H1 (cell line): ENCODE measurements at regions not wholly inside any gene's neighbourhood (a gene's known extent, or its start where the extent isn't known, plus 50 kb on each side); places are given as distances from the start of the nearest gene placed in this dataset.

Source experiments
- CTCF ChIA-PET: fragments of 300-600 bp; sonication (Branson Sonifier 250); formaldehyde crosslinking; loops from one replicate; lab custom pipeline; 2021; ENCODE audit not compliant: partially characterized antibody; lab: Charles Lee
- POLR2A ChIA-PET: fragments of 300-600 bp; sonication (Branson Sonifier 250); formaldehyde crosslinking; loops from one replicate; lab custom pipeline; 2021; ENCODE audit warnings: inconsistent platforms; ENCODE audit not compliant: partially characterized antibody; lab: Charles Lee
- DNase-seq, 2 experiments: peaks; one replicate each; pipeline versions ENCODE4 v3.0.0 to v3.0.0-alpha.2; 2010 to 2022; ENCODE audit warnings: low spot score in 2 of 2, low read depth in 1 of 2, mixed read lengths in 1 of 2
- FAIRE-seq: peaks from 2 replicates; lab custom pipeline; 2011; peaks lifted over from hg19 to GRCh38; lab: Jason Lieb, UNC
- H2AFZ ChIP-seq: 2 replicates; pipeline ENCODE4 v1.8.1; 2012; ENCODE audit warnings: low read length, inconsistent platforms
- H2AK5ac ChIP-seq: 2 replicates; pipeline ENCODE4 v1.6.1; 2013; ENCODE audit warnings: low read depth, low read length
- H2BK120ac ChIP-seq: replicated peaks from 2 replicates; pipeline ENCODE3; 2013; ENCODE audit warnings: low read depth, low read length, inconsistent platforms
- H2BK12ac ChIP-seq: 2 replicates; pipeline ENCODE4 v1.6.1; 2013; ENCODE audit warnings: low read depth, low read length
- H2BK15ac ChIP-seq: 2 replicates; pipeline ENCODE4 v1.6.1; 2013; ENCODE audit warnings: low read length
- H2BK20ac ChIP-seq: 2 replicates; pipeline ENCODE4 v1.6.1; 2013; ENCODE audit warnings: low read length
- H2BK5ac ChIP-seq: 2 replicates; pipeline ENCODE4 v1.6.1; 2013; ENCODE audit warnings: low read depth, low read length
- H3K14ac ChIP-seq: 2 replicates; pipeline ENCODE4 v1.6.1; 2013; ENCODE audit warnings: inconsistent platforms; ENCODE audit not compliant: insufficient read length
- H3K18ac ChIP-seq: 2 replicates; pipeline ENCODE4 v1.6.1; 2013; ENCODE audit warnings: low read length; ENCODE audit errors: extremely low read depth
- H3K23ac ChIP-seq: 2 replicates; pipeline ENCODE4 v1.6.1; 2013; ENCODE audit warnings: inconsistent platforms; ENCODE audit not compliant: insufficient read length
- H3K23me2 ChIP-seq: 2 replicates; pipeline ENCODE4 v1.6.1; 2013; ENCODE audit warnings: low read depth, low read length
- H3K27ac ChIP-seq: 2 replicates; pipeline ENCODE4 v1.6.1; 2011; ENCODE audit warnings: low read depth, low read length, inconsistent platforms
- H3K27me3 ChIP-seq, 4 experiments: replicated peaks in 1 of 4; 1 replicate in 1 of 4; 2 replicates in 3 of 4; pipeline versions ENCODE4 v1.6.1 to v1.8.1; 2011 to 2013; ENCODE audit warnings: low read length in 3 of 4, mild to moderate bottlenecking in 3 of 4, inconsistent platforms in 2 of 4, mixed read lengths in 2 of 4, moderate library complexity in 1 of 4; ENCODE audit not compliant: control insufficient read depth in 3 of 4, insufficient read depth in 3 of 4; ENCODE audit errors: extremely low read depth in 1 of 4
- H3K36me3 ChIP-seq, 4 experiments: 2 replicates each; pipeline versions ENCODE4 v1.6.1 to v1.8.1; 2011 to 2013; ENCODE audit warnings: mild to moderate bottlenecking in 4 of 4, low read length in 3 of 4, moderate library complexity in 2 of 4, control low read depth in 1 of 4, inconsistent platforms in 1 of 4; ENCODE audit not compliant: insufficient read depth in 4 of 4, control insufficient read depth in 2 of 4
- H3K4ac ChIP-seq: replicated peaks from 2 replicates; pipeline ENCODE3; 2013; ENCODE audit warnings: low read length, low read depth, mixed read lengths, inconsistent platforms; ENCODE audit not compliant: insufficient read length
- H3K4me1 ChIP-seq, 4 experiments: replicated peaks in 1 of 4; 1 replicate in 1 of 4; 2 replicates in 3 of 4; pipeline versions ENCODE4 v1.6.1 to v1.8.1; 2011 to 2013; ENCODE audit warnings: low read length in 3 of 4, inconsistent platforms in 2 of 4, mixed read lengths in 1 of 4; ENCODE audit not compliant: insufficient read depth in 4 of 4, control insufficient read depth in 3 of 4
- H3K4me2 ChIP-seq, 2 experiments: 2 replicates each; pipeline versions ENCODE4 v1.6.1 to v1.8.1; 2011 to 2013; ENCODE audit warnings: low read depth in 2 of 2, low read length in 2 of 2, control low read depth in 1 of 2, inconsistent platforms in 1 of 2, mild to moderate bottlenecking in 1 of 2; ENCODE audit not compliant: insufficient read depth in 1 of 2
- H3K4me3 ChIP-seq, 4 experiments: fragments of 200-600, 300-600 bp in 1 of 4; sonication (generic), shearing (Covaris generic), sonication (Bioruptor Twin) in 1 of 4; 2 replicates each; pipeline versions ENCODE4 v1.5.1 to v1.8.1; 2011 to 2016; ENCODE audit warnings: low read length in 4 of 4, low read depth in 3 of 4, control low read depth in 2 of 4, inconsistent platforms in 2 of 4, mild to moderate bottlenecking in 2 of 4, mixed read lengths in 1 of 4, moderate library complexity in 1 of 4; ENCODE audit not compliant: insufficient read depth in 2 of 4; ENCODE audit errors: extremely low read depth in 1 of 4
- H3K56ac ChIP-seq: replicated peaks from 2 replicates; pipeline ENCODE3; 2013; ENCODE audit warnings: low read depth, mild to moderate bottlenecking, mixed read lengths, low read length, inconsistent platforms; ENCODE audit not compliant: insufficient read length
- H3K79me1 ChIP-seq: 2 replicates; pipeline ENCODE4 v1.6.1; 2013; ENCODE audit warnings: low read depth, low read length, control low read depth
- H3K79me2 ChIP-seq, 2 experiments: 2 replicates each; pipeline versions ENCODE4 v1.6.1 to v1.8.1; 2012 to 2013; ENCODE audit warnings: low read length in 2 of 2, mild to moderate bottlenecking in 2 of 2, inconsistent platforms in 1 of 2; ENCODE audit not compliant: insufficient read depth in 2 of 2, control insufficient read depth in 1 of 2
- H3K9ac ChIP-seq, 4 experiments: replicated peaks in 1 of 4; 1 replicate in 1 of 4; 2 replicates in 3 of 4; pipeline versions ENCODE4 v1.6.1 to v1.8.1; 2011 to 2013; ENCODE audit warnings: low read depth in 3 of 4, low read length in 3 of 4, control low read depth in 2 of 4, mild to moderate bottlenecking in 2 of 4, moderate library complexity in 2 of 4, inconsistent platforms in 1 of 4; ENCODE audit errors: extremely low read depth in 1 of 4
- H3K9me3 ChIP-seq, 2 experiments: 2 replicates each; pipeline versions ENCODE4 v1.6.1 to v1.8.1; 2012 to 2013; ENCODE audit warnings: mild to moderate bottlenecking in 2 of 2, moderate library complexity in 2 of 2, control low read depth in 1 of 2, inconsistent platforms in 1 of 2, low read depth in 1 of 2, low read length in 1 of 2, mixed read lengths in 1 of 2; ENCODE audit not compliant: insufficient read depth in 2 of 2
- H4K20me1 ChIP-seq, 2 experiments: replicated peaks in 1 of 2; 2 replicates each; pipeline versions ENCODE3 to v1.8.1; 2011 to 2013; ENCODE audit warnings: inconsistent platforms in 2 of 2, low read length in 2 of 2, mild to moderate bottlenecking in 1 of 2; ENCODE audit not compliant: insufficient read depth in 2 of 2, control insufficient read depth in 1 of 2
- H4K5ac ChIP-seq: 2 replicates; pipeline ENCODE4 v1.6.1; 2013; ENCODE audit warnings: low read length, low read depth, mixed read lengths, inconsistent platforms; ENCODE audit not compliant: insufficient read length
- H4K8ac ChIP-seq: 2 replicates; pipeline ENCODE4 v1.8.0; 2013; ENCODE audit warnings: mild to moderate bottlenecking, moderate library complexity, low read length, inconsistent platforms; ENCODE audit not compliant: insufficient read depth; ENCODE audit errors: extremely low read depth
- H4K91ac ChIP-seq: replicated peaks from 2 replicates; pipeline ENCODE3; 2013; ENCODE audit warnings: low read length, mixed read lengths, inconsistent platforms; ENCODE audit not compliant: insufficient read length
- CBX5 ChIP-seq: fragments of 300-800, 300-1000 bp; sonication (generic); IDR thresholded peaks from 2 replicates; pipeline ENCODE4 v1.7.1; 2016; ENCODE audit warnings: antibody characterized with exemption, low read length, low read depth
- CBX8 ChIP-seq: fragments of 300-800, 300-1000 bp; sonication (generic); IDR thresholded peaks from 2 replicates; pipeline ENCODE4 v1.7.1; 2016; ENCODE audit warnings: low read depth, low read length, borderline replicate concordance
- CEBPB ChIP-seq: IDR thresholded peaks from 2 replicates; pipeline ENCODE4 v1.6.1; 2012; ENCODE audit warnings: low read depth, low read length
- EGR1 ChIP-seq: IDR thresholded peaks from 2 replicates; pipeline ENCODE4 v1.6.1; 2011; ENCODE audit warnings: low read depth, low read length, borderline replicate concordance
- GTF2F1 ChIP-seq: IDR thresholded peaks from 2 replicates; pipeline ENCODE4 v1.6.1; 2012; ENCODE audit warnings: low read depth, low read length, improper control_type of control experiment, borderline replicate concordance
- JUN ChIP-seq: IDR thresholded peaks from 2 replicates; pipeline ENCODE4 v1.6.1; 2011; ENCODE audit warnings: low read depth, mild to moderate bottlenecking, improper control_type of control experiment, low read length
- NRF1 ChIP-seq: IDR thresholded peaks from 2 replicates; pipeline ENCODE4 v1.6.1; 2011; ENCODE audit warnings: mild to moderate bottlenecking, low read depth, low read length, improper control_type of control experiment
- PHF8 ChIP-seq: fragments of 200-600 bp; sonication (generic); conservative IDR thresholded peaks from 2 replicates; pipeline ENCODE4 v1.7.1; 2012; ENCODE audit warnings: low read depth, mild to moderate bottlenecking, inconsistent platforms, low read length, moderate library complexity
- RNF2 ChIP-seq: fragments of 200-900, 300-1000 bp; sonication (generic); IDR thresholded peaks from 2 replicates; pipeline ENCODE4 v1.7.1; 2016; ENCODE audit warnings: borderline replicate concordance, low read depth, mild to moderate bottlenecking, antibody characterized with exemption, low read length; ENCODE audit not compliant: poor library complexity, severe bottlenecking; ENCODE audit errors: missing control alignments
- SP1 ChIP-seq: IDR thresholded peaks from 2 replicates; pipeline ENCODE4 v1.6.1; 2011; ENCODE audit warnings: low read depth, low read length
- SP2 ChIP-seq: IDR thresholded peaks from 2 replicates; pipeline ENCODE4 v1.6.1; 2012; ENCODE audit warnings: mild to moderate bottlenecking, low read length, inconsistent platforms
- TAF1 ChIP-seq: IDR thresholded peaks from 2 replicates; pipeline ENCODE4 v1.6.1; 2011; ENCODE audit warnings: mild to moderate bottlenecking, low read depth, low read length
- WGBS, 2 experiments: shearing (Covaris generic) in 1 of 2; methylation state at CpG; one replicate each; pipeline versions ENCODE4 v1.1.6 to v1.1.7; 2013 to 2015; ENCODE audit warnings: low lambda C conversion rate in 2 of 2, mixed read lengths in 2 of 2, inconsistent platforms in 1 of 2, low coverage in 1 of 2, missing lambda C conversion rate in 1 of 2; ENCODE audit not compliant: insufficient replicate concordance in 2 of 2, insufficient coverage in 1 of 2, insufficient read length in 1 of 2; ENCODE audit errors: extremely low coverage in 1 of 2, missing lambda C conversion rate in 1 of 2; 5-methylcytosine and 5-hydroxymethylcytosine counted together

- POLR2A ChIA-PET: no interaction called here
- 96% methylated on average over 4 of the region's 4 CpGs; no CpG with 5 or more reads in 1 of the 2 experiments for WGBS, 2 experiments
Observed at GRCh38 chr18:78618726-78619125, 360.9 kb upstream of the SALL3 start.

More at GRCh38 chr18:78618726-78619125, 360.9 kb upstream of the SALL3 start:
- no peaks in the 10 kb centered on the region for H3K23me2 ChIP-seq
- no peak overlapping the region for H2AK5ac ChIP-seq
- no peak overlapping the region for H3K4me2 ChIP-seq
- CTCF ChIA-PET: no interaction called here
- no peak overlapping the region for H3K14ac ChIP-seq
- no peaks in the 10 kb centered on the region for H3K79me2 ChIP-seq
- no peak overlapping the region for H3K27ac ChIP-seq
- no peak overlapping the region for H2BK20ac ChIP-seq
- no peak for TF ChIP-seq CEBPB
- TF ChIP-seq SP1: no peak
- no peak for TF ChIP-seq NRF1
- TF ChIP-seq JUN: no peak
- TF ChIP-seq EGR1: no peak
- TF ChIP-seq GTF2F1: no peak
- no peak for TF ChIP-seq CBX8
- TF ChIP-seq CBX5: no peak
- no peak for TF ChIP-seq PHF8
- TF ChIP-seq SP2: no peak
- no peak for TF ChIP-seq RNF2
- TF ChIP-seq TAF1: no peak
- no peak overlapping the region for H3K18ac ChIP-seq
- no peak overlapping the region for H2BK120ac ChIP-seq
- H3K4me1 ChIP-seq: no peaks in the 10 kb centered on the region
- H4K8ac ChIP-seq: no peak overlapping the region
- no peak overlapping the region for H2BK15ac ChIP-seq
- no peak overlapping the region for H3K4me3 ChIP-seq
- H2BK12ac ChIP-seq: no peak overlapping the region
- H3K9me3 ChIP-seq: peaks cover 3 to 9% of the 10 kb centered on the region in 2 experiments; a peak in 2 of 4 replicates
- H3K23ac ChIP-seq: no peak overlapping the region
- H3K56ac ChIP-seq: no peak overlapping the region
- no peak overlapping the region for H2BK5ac ChIP-seq
- no peaks in the 10 kb centered on the region for H3K36me3 ChIP-seq
- no peaks in the 10 kb centered on the region for H4K20me1 ChIP-seq
- H4K5ac ChIP-seq: no peak overlapping the region
- H3K4ac ChIP-seq: no peak overlapping the region
- H3K9ac ChIP-seq: no peak overlapping the region
- no peaks in the 10 kb centered on the region for H3K27me3 ChIP-seq
- DNase-seq: no peak
- FAIRE-seq: no peak
- H4K91ac ChIP-seq: no peak overlapping the region
- no peak overlapping the region for H2AFZ ChIP-seq
- H3K79me1 ChIP-seq: peaks cover 3% of the 10 kb centered on the region; the same call in 1 of the 2 replicates
